H9 (cell line): ENCODE measurements at regions not wholly inside any gene's neighbourhood (a gene's known extent, or its start where the extent isn't known, plus 50 kb on each side); places are given as distances from the start of the nearest gene placed in this dataset.

ENCODE experiments used
- DNase-seq: peaks from one replicate; pipeline ENCODE4 v3.0.0-alpha.2; 2017
- H2AFZ ChIP-seq: one replicate; pipeline ENCODE4 v1.6.1; 2013; ENCODE audit warnings: mild to moderate bottlenecking, low read length, control low read depth, moderate library complexity
- H2AK5ac ChIP-seq: 2 replicates; pipeline ENCODE4 v1.6.1; 2013; ENCODE audit warnings: low read length, control low read depth, mixed read lengths; ENCODE audit not compliant: insufficient read length
- H2BK120ac ChIP-seq: one replicate; pipeline ENCODE4 v1.6.1; 2013; ENCODE audit warnings: low read depth, mild to moderate bottlenecking, low read length, control low read depth, inconsistent platforms; ENCODE audit not compliant: poor library complexity, severe bottlenecking
- H2BK12ac ChIP-seq: 2 replicates; pipeline ENCODE4 v1.6.1; 2013; ENCODE audit warnings: low read length, control low read depth, mixed read lengths, low read depth; ENCODE audit not compliant: insufficient read length
- H2BK15ac ChIP-seq: 2 replicates; pipeline ENCODE4 v1.6.1; 2013; ENCODE audit warnings: low read depth, low read length, control low read depth
- H2BK20ac ChIP-seq: one replicate; pipeline ENCODE4 v1.6.1; 2013; ENCODE audit warnings: low read depth, mild to moderate bottlenecking, low read length, control low read depth, inconsistent platforms; ENCODE audit not compliant: poor library complexity, severe bottlenecking
- H2BK5ac ChIP-seq: 2 replicates; pipeline ENCODE4 v1.6.1; 2013; ENCODE audit warnings: low read length, control low read depth, mixed read lengths; ENCODE audit not compliant: insufficient read length
- H3K14ac ChIP-seq: 2 replicates; pipeline ENCODE4 v1.6.1; 2013; ENCODE audit warnings: low read length, control low read depth; ENCODE audit not compliant: insufficient read depth
- H3K18ac ChIP-seq: 2 replicates; pipeline ENCODE4 v1.6.1; 2013; ENCODE audit warnings: low read depth, mild to moderate bottlenecking, mixed read lengths, low read length, control low read depth; ENCODE audit not compliant: insufficient read length
- H3K23ac ChIP-seq: 2 replicates; pipeline ENCODE4 v1.6.1; 2013; ENCODE audit warnings: low read length, control low read depth, mixed read lengths, low read depth; ENCODE audit not compliant: insufficient read length
- H3K23me2 ChIP-seq: 2 replicates; pipeline ENCODE4 v1.6.1; 2013; ENCODE audit warnings: low read depth, mild to moderate bottlenecking, mixed read lengths, low read length, control low read depth; ENCODE audit not compliant: insufficient read length, poor library complexity, severe bottlenecking
- H3K27ac ChIP-seq: 2 replicates; pipeline ENCODE4 v1.5.1; 2013; ENCODE audit warnings: low read length, control low read depth, mixed read lengths, low read depth; ENCODE audit not compliant: insufficient read length
- H3K27me3 ChIP-seq: 2 replicates; pipeline ENCODE4 v1.6.1; 2013; ENCODE audit warnings: low read length, control low read depth, inconsistent platforms; ENCODE audit not compliant: insufficient read depth
- H3K4ac ChIP-seq: 2 replicates; pipeline ENCODE4 v1.6.1; 2013; ENCODE audit warnings: low read depth, mild to moderate bottlenecking, control low read depth, inconsistent platforms, low read length, moderate library complexity
- H3K4me1 ChIP-seq: 2 replicates; pipeline ENCODE4 v1.6.1; 2013; ENCODE audit warnings: low read length, control low read depth, inconsistent platforms; ENCODE audit not compliant: insufficient read depth
- H3K4me2 ChIP-seq: 2 replicates; pipeline ENCODE4 v1.6.1; 2013; ENCODE audit warnings: low read length, control low read depth, mixed read lengths; ENCODE audit not compliant: insufficient read length, insufficient read depth
- H3K56ac ChIP-seq: 2 replicates; pipeline ENCODE4 v1.6.1; 2013; ENCODE audit warnings: low read depth, mild to moderate bottlenecking, mixed read lengths, low read length, control low read depth; ENCODE audit not compliant: insufficient read length
- H3K79me1 ChIP-seq: 2 replicates; pipeline ENCODE4 v1.6.1; 2013; ENCODE audit warnings: low read depth, mild to moderate bottlenecking, moderate library complexity, low read length, control low read depth, inconsistent platforms; ENCODE audit not compliant: insufficient read depth, poor library complexity, severe bottlenecking
- H3K79me2 ChIP-seq: 2 replicates; pipeline ENCODE4 v1.6.1; 2013; ENCODE audit warnings: low read length, control low read depth, inconsistent platforms; ENCODE audit not compliant: insufficient read depth
- H3K9ac ChIP-seq: 2 replicates; pipeline ENCODE4 v1.6.1; 2013; ENCODE audit warnings: low read length, control low read depth, mixed read lengths; ENCODE audit not compliant: insufficient read length; ENCODE audit errors: extremely low read depth
- H3K9me3 ChIP-seq: one replicate; pipeline ENCODE4 v1.6.1; 2013; ENCODE audit warnings: low read depth, low read length, inconsistent platforms; ENCODE audit not compliant: control insufficient read depth
- H3T11ph ChIP-seq: one replicate; pipeline ENCODE4 v1.6.1; 2013; ENCODE audit warnings: mild to moderate bottlenecking, low read length, control low read depth, inconsistent platforms
- H4K20me1 ChIP-seq: one replicate; pipeline ENCODE4 v1.6.1; 2013; ENCODE audit not compliant: control insufficient read depth, insufficient read length, insufficient read depth
- H4K5ac ChIP-seq: 2 replicates; pipeline ENCODE4 v1.6.1; 2013; ENCODE audit warnings: low read depth, mild to moderate bottlenecking, mixed read lengths, low read length, control low read depth; ENCODE audit not compliant: insufficient read length
- H4K8ac ChIP-seq: replicated peaks from 2 replicates; pipeline ENCODE4 v1.6.1; 2013; ENCODE audit warnings: low read length, control low read depth, mixed read lengths, low read depth; ENCODE audit not compliant: insufficient read length
- H4K91ac ChIP-seq: 2 replicates; pipeline ENCODE4 v1.6.1; 2013; ENCODE audit warnings: low read depth, mild to moderate bottlenecking, moderate library complexity, mixed read lengths, low read length, control low read depth; ENCODE audit not compliant: insufficient read length
- H3K27ac Mint-ChIP-seq, 3 experiments: 2 replicates in 2 of 3; 3 replicates in 1 of 3; pipeline ENCODE4 v1.8.0; 2020 to 2021; ENCODE audit warnings: mixed read lengths in 3 of 3, mild to moderate bottlenecking in 1 of 3, moderate library complexity in 1 of 3
- H3K27me3 Mint-ChIP-seq: 2 replicates; pipeline ENCODE4 v1.8.0; 2021; ENCODE audit warnings: low read depth, mild to moderate bottlenecking, moderate library complexity, mixed read lengths
- H3K36me3 Mint-ChIP-seq, 3 experiments: 2 replicates in 2 of 3; 3 replicates in 1 of 3; pipeline ENCODE4 v1.8.0; 2020 to 2021; ENCODE audit warnings: low read depth in 3 of 3, mixed read lengths in 3 of 3; ENCODE audit not compliant: insufficient read depth in 1 of 3
- H3K4me1 Mint-ChIP-seq, 2 experiments: 2 replicates each; pipeline ENCODE4 v1.8.0; 2020; ENCODE audit warnings: mixed read lengths in 2 of 2
- H3K4me3 Mint-ChIP-seq, 2 experiments: 2 replicates in 1 of 2; 3 replicates in 1 of 2; pipeline ENCODE4 v1.8.0; 2020 to 2021; ENCODE audit warnings: mild to moderate bottlenecking in 2 of 2, mixed read lengths in 2 of 2, moderate library complexity in 1 of 2
- H3K9me3 Mint-ChIP-seq, 2 experiments: 2 replicates in 1 of 2; 3 replicates in 1 of 2; pipeline ENCODE4 v1.8.0; 2020; ENCODE audit warnings: mild to moderate bottlenecking in 2 of 2, mixed read lengths in 2 of 2, moderate library complexity in 1 of 2
- CTCF ChIP-seq: fragments of 200-600 bp; sonication (generic); conservative IDR thresholded peaks from 3 replicates; pipeline ENCODE4 v1.8.0; 2021; ENCODE audit warnings: antibody characterized with exemption, mild to moderate bottlenecking
- WGBS: extraction: QIAGEN DNeasy Blood & Tissue Kit; methylation state at CpG from one replicate; pipeline ENCODE4 v1.1.7; 2013; ENCODE audit warnings: missing lambda C conversion rate, low lambda C conversion rate, mixed read lengths; ENCODE audit not compliant: insufficient read length; ENCODE audit errors: extremely low coverage; 5-methylcytosine and 5-hydroxymethylcytosine counted together

GRCh38 chr14:54316652-54317051, 80.2 kb upstream of the CDKN3 start:
- no peaks in the 10 kb centered on the region for H3K9me3 Mint-ChIP-seq
- Histone ChIP-seq H2BK20ac (no peak overlapping the region), H2BK120ac (no peak overlapping the region), H3K4me2 (no peak overlapping the region), H3K79me2 (no peaks in the 10 kb centered on the region), H3T11ph (no peak overlapping the region), H4K5ac (no peak overlapping the region), H2BK5ac (no peak overlapping the region), H3K23me2 (no peaks in the 10 kb centered on the region), H2AK5ac (no peak overlapping the region), H3K9ac (no peak overlapping the region), H4K91ac (no peak overlapping the region), H2BK15ac (no peak overlapping the region), H3K27ac (no peak overlapping the region), H4K20me1 (no peaks in the 10 kb centered on the region), H3K4ac (no peak overlapping the region), H3K18ac (no peak overlapping the region), H3K14ac (no peak overlapping the region), H3K4me1 (no peaks in the 10 kb centered on the region), H4K8ac (no peak overlapping the region), H3K56ac (no peak overlapping the region), H3K23ac (no peak overlapping the region), H2BK12ac (no peak overlapping the region), H2AFZ (no peak overlapping the region), H3K79me1 (no peaks in the 10 kb centered on the region), H3K9me3 (no peaks in the 10 kb centered on the region), H3K27me3 (no peaks in the 10 kb centered on the region)
- peaks cover 2% of the 10 kb centered on the region in 2 experiments; a peak in 3 of 4 replicates for H3K4me1 Mint-ChIP-seq
- no peak for DNase-seq
- no peak overlapping the region; a peak in 1 of 7 replicates for H3K27ac Mint-ChIP-seq
- H3K4me3 Mint-ChIP-seq, result no peak overlapping the region
- no peaks in the 10 kb centered on the region for H3K36me3 Mint-ChIP-seq
- TF ChIP-seq CTCF, result no peak
- no CpG with 5 or more reads among the region's 10 CpGs for WGBS
- no peaks in the 10 kb centered on the region; the same call in 1 of the 2 replicates for H3K27me3 Mint-ChIP-seq
